SU-DHL-6 (cell line): ENCODE measurements at regions not wholly inside any gene's neighbourhood (a gene's known extent, or its start where the extent isn't known, plus 50 kb on each side); places are given as distances from the start of the nearest gene placed in this dataset.

Experiments
- H2AFZ ChIP-seq: fragments of 200-600 bp; sonication (generic); 2 replicates; pipeline ENCODE4 v1.6.1; 2014; ENCODE audit warnings: low read depth, mild to moderate bottlenecking, moderate library complexity, mixed read lengths, antibody characterized with exemption, low read length; ENCODE audit not compliant: severe bottlenecking
- H3F3A ChIP-seq: fragments of 200-600 bp; shearing (Covaris generic); 2 replicates; pipeline ENCODE4 v1.6.0; 2016; ENCODE audit warnings: antibody characterized with exemption, mild to moderate bottlenecking; ENCODE audit not compliant: insufficient read depth
- H3K27ac ChIP-seq: fragments of 200-600 bp; sonication (generic); 2 replicates; pipeline ENCODE4 v1.5.1; 2016; ENCODE audit warnings: low read depth, mild to moderate bottlenecking, low read length, moderate library complexity, mixed read lengths
- H3K27me3 ChIP-seq: fragments of 200-600 bp; sonication (generic), shearing (Covaris generic); 2 replicates; pipeline ENCODE4 v1.6.0; 2014; ENCODE audit warnings: mild to moderate bottlenecking, low read length
- H3K36me3 ChIP-seq: fragments of 200-600 bp; sonication (generic); 2 replicates; pipeline ENCODE4 v1.6.1; 2014; ENCODE audit warnings: mild to moderate bottlenecking, low read length, mixed read lengths
- H3K4me2 ChIP-seq: fragments of 300-600, 200-600 bp; shearing (Covaris generic), sonication (generic); 2 replicates; pipeline ENCODE4 v1.6.0; 2014; ENCODE audit warnings: low read length, low read depth, mild to moderate bottlenecking; ENCODE audit not compliant: poor library complexity, severe bottlenecking
- H3K4me3 ChIP-seq: fragments of 200-600 bp; sonication (generic); 2 replicates; pipeline ENCODE4 v1.5.1; 2014; ENCODE audit warnings: antibody characterized with exemption, low read length, mild to moderate bottlenecking, mixed read lengths; ENCODE audit not compliant: insufficient read depth, poor library complexity, severe bottlenecking
- H3K79me2 ChIP-seq: fragments of 200-600 bp; sonication (generic); 2 replicates; pipeline ENCODE4 v1.6.1; 2014; ENCODE audit warnings: mild to moderate bottlenecking, low read length, moderate library complexity; ENCODE audit not compliant: insufficient read depth
- H3K9ac ChIP-seq: fragments of 200-600 bp; sonication (generic); 2 replicates; pipeline ENCODE4 v1.7.0; 2014; ENCODE audit warnings: mild to moderate bottlenecking, low read length
- H3K9me2 ChIP-seq: fragments of 200-600 bp; sonication (generic); replicated peaks from 2 replicates; pipeline ENCODE4 v1.6.1; 2014; ENCODE audit warnings: low read length; ENCODE audit not compliant: insufficient read depth
- H3K9me3 ChIP-seq: fragments of 200-600 bp; sonication (generic); 2 replicates; pipeline ENCODE4 v1.6.1; 2014; ENCODE audit warnings: low read length, mixed read lengths; ENCODE audit not compliant: insufficient read depth
- H4K20me1 ChIP-seq: fragments of 200-600 bp; sonication (generic); 2 replicates; pipeline ENCODE4 v1.6.1; 2014; ENCODE audit warnings: low read depth, mild to moderate bottlenecking, antibody characterized with exemption, low read length, moderate library complexity, mixed read lengths
- CTCF ChIP-seq: fragments of 200-600 bp; sonication (generic); IDR thresholded peaks from one replicate; pipeline ENCODE4 v1.5.1; 2017; ENCODE audit warnings: antibody characterized with exemption, mild to moderate bottlenecking, low read length, moderate library complexity; ENCODE audit not compliant: insufficient read depth, poor library complexity, severe bottlenecking
- EZH2phosphoT487 ChIP-seq: fragments of 200-600 bp; sonication (generic), shearing (Covaris generic); conservative IDR thresholded peaks from 2 replicates; pipeline ENCODE4 v1.6.1; 2018; ENCODE audit warnings: mild to moderate bottlenecking, antibody characterized with exemption, low read length, moderate library complexity, mixed read lengths

DNA sequence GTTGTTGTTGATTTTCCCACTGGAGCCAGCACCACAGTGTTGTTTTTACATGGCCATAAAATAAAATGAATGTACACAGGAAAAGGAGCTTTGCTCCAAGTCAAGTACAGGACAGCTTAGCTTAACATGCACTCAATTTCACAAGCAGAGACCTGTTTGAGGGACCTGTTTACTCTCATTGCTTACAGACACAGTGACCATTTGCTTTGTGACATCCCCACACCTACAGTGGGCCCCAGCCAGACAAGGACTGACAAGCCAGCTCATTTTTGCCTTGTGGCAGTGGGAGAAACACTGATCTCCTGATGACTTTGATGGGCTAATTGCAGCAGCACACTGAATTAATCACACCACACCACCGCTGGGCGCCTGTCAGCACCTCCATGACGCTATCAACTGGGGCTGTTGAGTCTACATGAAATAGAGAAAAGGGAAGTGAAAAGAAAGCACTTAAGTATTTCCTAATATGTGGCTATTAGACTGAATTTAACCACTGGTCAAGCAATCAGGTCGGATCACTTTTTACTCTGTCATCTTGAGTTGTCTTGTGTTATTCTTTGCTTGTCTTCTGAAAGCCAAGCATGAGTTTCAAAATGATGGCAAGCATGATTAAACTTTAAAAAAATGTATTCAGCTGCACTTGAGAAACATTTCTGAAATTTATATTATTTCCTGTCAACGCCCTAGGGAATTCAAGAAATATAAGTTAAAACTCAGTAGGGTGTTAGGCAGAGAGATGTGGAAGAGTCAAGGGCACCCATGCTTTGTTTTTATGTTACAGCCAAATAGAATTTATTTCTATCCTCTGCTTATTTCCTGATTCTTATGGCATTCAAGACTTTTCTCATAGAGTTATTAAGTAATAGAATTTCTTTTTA is 557.7 kb downstream of the RAB28 start:
- Histone ChIP-seq H3K79me2 (no peaks in the 10 kb centered on the region), H3K9me2 (no peaks in the 10 kb centered on the region), H3F3A (no peaks in the 10 kb centered on the region), H3K9me3 (no peaks in the 10 kb centered on the region), H3K9ac (no peak overlapping the region), H2AFZ (no peak overlapping the region), H3K4me3 (no peak overlapping the region), H3K27me3 (no peaks in the 10 kb centered on the region), H4K20me1 (no peaks in the 10 kb centered on the region), H3K4me2 (no peak overlapping the region), H3K36me3 (no peaks in the 10 kb centered on the region), H3K27ac (no peak overlapping the region)
- TF ChIP-seq EZH2phosphoT487: no peak
- TF ChIP-seq CTCF: no peak

DNA sequence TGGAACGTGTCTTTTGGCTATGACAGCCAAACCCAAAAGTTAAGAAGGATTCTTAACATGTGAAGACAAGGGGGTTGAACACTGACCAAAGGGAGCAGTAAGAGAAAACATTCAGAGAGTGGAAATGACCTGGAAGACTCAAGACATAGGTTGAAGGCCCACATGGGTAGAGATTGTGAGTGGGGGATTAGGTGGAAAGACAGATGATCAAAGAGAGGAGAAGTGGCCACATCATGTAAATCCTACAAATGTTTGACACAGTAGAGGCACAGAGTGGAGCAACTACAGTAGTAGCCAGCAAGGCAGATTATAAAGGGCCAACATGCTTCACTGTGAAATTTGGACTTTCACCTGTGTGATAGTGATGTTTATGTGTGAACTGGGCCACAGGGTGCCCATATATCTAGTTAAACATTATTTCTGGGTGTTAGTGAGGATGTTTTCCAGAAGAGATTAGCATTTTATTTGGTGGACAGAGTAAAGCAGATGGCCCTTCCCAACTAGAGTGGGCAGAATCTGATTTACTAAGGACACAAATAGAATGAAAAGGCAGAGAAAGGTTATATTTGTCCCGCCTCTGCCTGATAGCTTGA is 559.3 kb downstream of the RAB28 start:
- TF ChIP-seq CTCF (no peak), EZH2phosphoT487 (no peak)
- Histone ChIP-seq H3K36me3 (no peaks in the 10 kb centered on the region), H3K27ac (no peak overlapping the region), H3K4me3 (no peak overlapping the region), H3K79me2 (no peaks in the 10 kb centered on the region), H3K9me3 (no peaks in the 10 kb centered on the region), H3F3A (no peaks in the 10 kb centered on the region), H3K9ac (no peak overlapping the region), H3K4me2 (no peak overlapping the region), H4K20me1 (no peaks in the 10 kb centered on the region), H3K9me2 (no peaks in the 10 kb centered on the region), H3K27me3 (no peaks in the 10 kb centered on the region), H2AFZ (no peak overlapping the region)

GRCh38 chr4:12924253-12924652 is 559.9 kb downstream of the RAB28 start:
- Histone ChIP-seq H3K9ac (no peak overlapping the region), H4K20me1 (no peaks in the 10 kb centered on the region), H3K9me3 (no peaks in the 10 kb centered on the region), H3K27ac (no peak overlapping the region), H3F3A (no peaks in the 10 kb centered on the region), H3K27me3 (no peaks in the 10 kb centered on the region), H3K4me2 (no peak overlapping the region), H3K9me2 (no peaks in the 10 kb centered on the region), H3K36me3 (no peaks in the 10 kb centered on the region), H3K79me2 (no peaks in the 10 kb centered on the region), H2AFZ (no peak overlapping the region), H3K4me3 (no peak overlapping the region)
- TF ChIP-seq EZH2phosphoT487 (no peak), CTCF (no peak)
